ENCODE measurements at regions not wholly inside any gene's neighbourhood (a gene's known extent, or its start where the extent isn't known, plus 50 kb on each side); places are given as distances from the start of the nearest gene placed in this dataset.

- no peaks in the 10 kb centered on the region for H4K20me1 ChIP-seq (ENCODE audit: insufficient read depth, low read length)
- H3K4me3 ChIP-seq (ENCODE audit: low read depth in 1 of 2, low read length in 2 of 2): no peak overlapping the region
- H3K4me2 ChIP-seq (ENCODE audit: insufficient read depth, low read length): no peak overlapping the region
- H2AFZ ChIP-seq (ENCODE audit: low read depth, low read length): no peak overlapping the region
- H3K36me3 ChIP-seq (ENCODE audit: insufficient read depth, low read length): no peaks in the 10 kb centered on the region
- ATAC-seq (ENCODE audit: insufficient read depth, low read depth) (no peak), DNase-seq (no peak)
- no peak overlapping the region for H3K27ac ChIP-seq (ENCODE audit: low read length)
- H3K4me1 ChIP-seq (ENCODE audit: insufficient read depth, low read length): no peaks in the 10 kb centered on the region
- no peak for TF ChIP-seq CTCF (IDR thresholded peaks at IDR 0.05; ENCODE audit: borderline replicate concordance, extremely low read depth, low read length, poor library complexity, severe bottlenecking)
- no peak for TF ChIP-seq EZH2 (IDR thresholded peaks at IDR 0.05; ENCODE audit: borderline replicate concordance, low read depth, low read length, severe bottlenecking)
- no peaks in the 10 kb centered on the region for H3K9me3 ChIP-seq (ENCODE audit: insufficient read depth, low read length, severe bottlenecking)
- H3K27me3 ChIP-seq (ENCODE audit: insufficient read depth, low read length, poor library complexity): no peaks in the 10 kb centered on the region
- no peak overlapping the region for H3K9ac ChIP-seq (ENCODE audit: low read depth, low read length)
- H3K79me2 ChIP-seq (ENCODE audit: insufficient read depth, low read length): no peaks in the 10 kb centered on the region
These were observed 155.0 kb upstream of the GRB10 start for GRCh38 chr7:50937727-50938126.

GRCh38 chr7:50926049-50926448 lies 143.4 kb upstream of the GRB10 start:
- H3K27ac ChIP-seq (ENCODE audit: low read length): no peak overlapping the region
- H3K4me1 ChIP-seq (ENCODE audit: insufficient read depth, low read length): no peaks in the 10 kb centered on the region
- no peaks in the 10 kb centered on the region for H3K27me3 ChIP-seq (ENCODE audit: insufficient read depth, low read length, poor library complexity)
- H3K4me3 ChIP-seq (ENCODE audit: low read depth in 1 of 2, low read length in 2 of 2): no peak overlapping the region
- DNase-seq: no peak
- H3K4me2 ChIP-seq (ENCODE audit: insufficient read depth, low read length): no peak overlapping the region
- H4K20me1 ChIP-seq (ENCODE audit: insufficient read depth, low read length): no peaks in the 10 kb centered on the region
- H2AFZ ChIP-seq (ENCODE audit: low read depth, low read length): no peak overlapping the region
- H3K79me2 ChIP-seq (ENCODE audit: insufficient read depth, low read length): no peaks in the 10 kb centered on the region
- H3K9me3 ChIP-seq (ENCODE audit: insufficient read depth, low read length, severe bottlenecking): no peaks in the 10 kb centered on the region
- ATAC-seq (ENCODE audit: insufficient read depth, low read depth): no peak
- no peaks in the 10 kb centered on the region for H3K36me3 ChIP-seq (ENCODE audit: insufficient read depth, low read length)
- H3K9ac ChIP-seq (ENCODE audit: low read depth, low read length): no peak overlapping the region
- TF ChIP-seq EZH2 (IDR thresholded peaks at IDR 0.05; ENCODE audit: borderline replicate concordance, low read depth, low read length, severe bottlenecking): no peak
- no peak for TF ChIP-seq CTCF (IDR thresholded peaks at IDR 0.05; ENCODE audit: borderline replicate concordance, extremely low read depth, low read length, poor library complexity, severe bottlenecking)

GRCh38 chr7:50923476-50923875 lies 140.8 kb upstream of the GRB10 start:
- Histone ChIP-seq H3K79me2 (ENCODE audit: insufficient read depth, low read length) (no peaks in the 10 kb centered on the region), H2AFZ (ENCODE audit: low read depth, low read length) (no peak overlapping the region), H3K27ac (ENCODE audit: low read length) (no peak overlapping the region), H3K4me2 (ENCODE audit: insufficient read depth, low read length) (no peak overlapping the region), H3K9ac (ENCODE audit: low read depth, low read length) (no peak overlapping the region), H3K36me3 (ENCODE audit: insufficient read depth, low read length) (no peaks in the 10 kb centered on the region), H4K20me1 (ENCODE audit: insufficient read depth, low read length) (no peaks in the 10 kb centered on the region), H3K4me1 (ENCODE audit: insufficient read depth, low read length) (no peaks in the 10 kb centered on the region), H3K27me3 (ENCODE audit: insufficient read depth, low read length, poor library complexity) (no peaks in the 10 kb centered on the region), H3K9me3 (ENCODE audit: insufficient read depth, low read length, severe bottlenecking) (no peaks in the 10 kb centered on the region), H3K4me3 (ENCODE audit: low read depth in 1 of 2, low read length in 2 of 2) (no peak overlapping the region)
- ATAC-seq (ENCODE audit: insufficient read depth, low read depth) (no peak), DNase-seq (no peak)
- TF ChIP-seq CTCF (IDR thresholded peaks at IDR 0.05; ENCODE audit: borderline replicate concordance, extremely low read depth, low read length, poor library complexity, severe bottlenecking) (no peak), EZH2 (IDR thresholded peaks at IDR 0.05; ENCODE audit: borderline replicate concordance, low read depth, low read length, severe bottlenecking) (no peak)
